ENCODE measurements at regions not wholly inside any gene's neighbourhood (a gene's known extent, or its start where the extent isn't known, plus 50 kb on each side); places are given as distances from the start of the nearest gene placed in this dataset.

- Histone ChIP-seq H3K27ac (no peak overlapping the region), H3K4me1 (no peaks in the 10 kb centered on the region), H3K27me3 (no peaks in the 10 kb centered on the region), H3K9me3 (no peaks in the 10 kb centered on the region), H3K36me3 (no peaks in the 10 kb centered on the region), H3K4me3 (no peak overlapping the region)
- WGBS, 2 donors, result 91 to 98% methylated on average over 5 to 6 of the region's 6 CpGs
- TF ChIP-seq CTCF (IDR thresholded peaks at IDR 0.05), result no peak
- TF ChIP-seq POLR2A (IDR thresholded peaks at IDR 0.05), result no peak
- DNase-seq, result no peak
- intact Hi-C loops (cut with DNase I), result no loop called here
These were observed 72.4 kb upstream of the LGSN start for GRCh38 chr6:63392092-63392724.

GRCh38 chr6:63394656-63395308, 75.0 kb upstream of the LGSN start:
- TF ChIP-seq CTCF (IDR thresholded peaks at IDR 0.05), result no peak
- TF ChIP-seq POLR2A (IDR thresholded peaks at IDR 0.05), result no peak
- intact Hi-C loops (cut with DNase I), result no loop called here
- Histone ChIP-seq H3K9me3 (no peaks in the 10 kb centered on the region), H3K4me1 (no peaks in the 10 kb centered on the region), H3K27ac (no peak overlapping the region), H3K4me3 (no peak overlapping the region), H3K27me3 (no peaks in the 10 kb centered on the region), H3K36me3 (no peaks in the 10 kb centered on the region)
- no peak for DNase-seq
- WGBS, 2 donors, result 74 to 81% methylated on average over 9 to 10 of the region's 11 CpGs

- 66 to 80% methylated on average over 2 to 3 of the region's 3 CpGs for WGBS, 2 donors
- TF ChIP-seq POLR2A (IDR thresholded peaks at IDR 0.05) (no peak), CTCF (IDR thresholded peaks at IDR 0.05) (no peak)
- intact Hi-C loops (cut with DNase I), result no loop called here
- DNase-seq, result no peak
- H3K9me3 ChIP-seq, result no peaks in the 10 kb centered on the region
- no peak overlapping the region for H3K27ac ChIP-seq
- no peaks in the 10 kb centered on the region for H3K36me3 ChIP-seq
- H3K4me1 ChIP-seq, result no peaks in the 10 kb centered on the region
- no peaks in the 10 kb centered on the region for H3K27me3 ChIP-seq
- H3K4me3 ChIP-seq, result no peak overlapping the region
These were observed 75.6 kb upstream of the LGSN start for GRCh38 chr6:63395381-63395780.

GRCh38 chr6:63403725-63404124, 83.9 kb upstream of the LGSN start:
- no peaks in the 10 kb centered on the region for H3K27me3 ChIP-seq
- intact Hi-C loops (cut with DNase I), result no loop called here
- H3K36me3 ChIP-seq, result no peaks in the 10 kb centered on the region
- no peak for DNase-seq
- TF ChIP-seq POLR2A (IDR thresholded peaks at IDR 0.05), result no peak
- no peak for TF ChIP-seq CTCF (IDR thresholded peaks at IDR 0.05)
- H3K27ac ChIP-seq, result no peak overlapping the region
- H3K4me1 ChIP-seq, result no peaks in the 10 kb centered on the region
- 35 to 41% methylated on average over 4 of the region's 4 CpGs for WGBS, 2 donors
- H3K9me3 ChIP-seq, result no peaks in the 10 kb centered on the region
- H3K4me3 ChIP-seq, result no peak overlapping the region

GRCh38 chr6:63410435-63411426, 90.9 kb upstream of the LGSN start:
- Histone ChIP-seq H3K4me3 (no peak overlapping the region), H3K27ac (no peak overlapping the region), H3K9me3 (no peaks in the 10 kb centered on the region), H3K27me3 (no peaks in the 10 kb centered on the region), H3K4me1 (no peaks in the 10 kb centered on the region), H3K36me3 (no peaks in the 10 kb centered on the region)
- 73 to 74% methylated on average over 6 of the region's 6 CpGs for WGBS, 2 donors
- TF ChIP-seq CTCF (IDR thresholded peaks at IDR 0.05) (no peak), POLR2A (IDR thresholded peaks at IDR 0.05) (no peak)
- DNase-seq, result no peak
- intact Hi-C loops (cut with DNase I), result no loop called here
